Heart left ventricle (tissue), 16 donors: ENCODE measurements at regions not wholly inside any gene's neighbourhood (a gene's known extent, or its start where the extent isn't known, plus 50 kb on each side); places are given as distances from the start of the nearest gene placed in this dataset.
"Not testable (repeated sequence)": the region's sequence is repeated elsewhere in the genome, so short reads cannot be mapped to it uniquely, and the experiment has no call there.

ENCODE experiments used
- ATAC-seq, 4 donors: fragments of 200-7000 bp; cut with Tn5 transposase; one replicate each; pipeline ENCODE4 v1.9.1; 2020 to 2022; ENCODE audit warnings: moderate library complexity in 4 of 4, mild to moderate bottlenecking in 3 of 4, moderate number of reproducible peaks in 1 of 4
- DNase-seq, 5 donors: peaks; one replicate each; pipeline ENCODE4 v3.0.0-alpha.2; 2020
- H3K27ac ChIP-seq, 12 donors: fragments of 200-600 bp; sonication (generic) in 4 of 12; one replicate each; pipeline versions ENCODE4 v1.5.0 to v1.8.0; 2016 to 2022; ENCODE audit warnings: mild to moderate bottlenecking in 2 of 12
- H3K27me3 ChIP-seq, 9 donors: fragments of 200-600 bp; sonication (generic) in 2 of 9; one replicate each; pipeline versions ENCODE4 v1.5.1 to v1.8.0; 2016 to 2022; ENCODE audit warnings: mild to moderate bottlenecking in 3 of 9
- H3K36me3 ChIP-seq, 9 donors: fragments of 200-600 bp; sonication (generic) in 2 of 9; one replicate each; pipeline versions ENCODE4 v1.5.0 to v1.8.0; 2018 to 2022; ENCODE audit warnings: mild to moderate bottlenecking in 2 of 9
- H3K4me1 ChIP-seq, 12 donors: fragments of 200-600 bp; sonication (generic) in 4 of 12; one replicate each; pipeline versions ENCODE4 v1.5.0 to v1.8.0; 2016 to 2022; ENCODE audit warnings: mild to moderate bottlenecking in 3 of 12
- H3K4me3 ChIP-seq, 12 donors: fragments of 200-600 bp; sonication (generic) in 4 of 12; one replicate each; pipeline versions ENCODE4 v1.5.0 to v1.8.0; 2017 to 2022; ENCODE audit warnings: mild to moderate bottlenecking in 9 of 12, moderate library complexity in 4 of 12
- H3K9me3 ChIP-seq, 12 donors: fragments of 200-600 bp; sonication (generic) in 4 of 12; one replicate each; pipeline versions ENCODE4 v1.5.0 to v1.8.0; 2016 to 2022; ENCODE audit warnings: mild to moderate bottlenecking in 1 of 12
- CTCF ChIP-seq, 12 donors: fragments of 200-600 bp; sonication (generic) in 4 of 12; IDR thresholded peaks; one replicate each; pipeline versions ENCODE4 v1.5.0 to v1.8.0; 2018 to 2022; ENCODE audit warnings: antibody characterized with exemption in 12 of 12, mild to moderate bottlenecking in 5 of 12
- POLR2A ChIP-seq, 2 donors: fragments of 450-650 bp; IDR thresholded peaks; one replicate each; pipeline ENCODE4 v1.6.1; 2017; ENCODE audit warnings: antibody characterized with exemption in 2 of 2, mild to moderate bottlenecking in 2 of 2, moderate library complexity in 2 of 2
- WGBS, 4 donors: extraction: QIAGEN DNeasy Blood & Tissue Kit in 2 of 4; methylation state at CpG; one replicate each; pipeline versions ENCODE4 v1.1.5 to v1.1.7; 2013 to 2018; 5-methylcytosine and 5-hydroxymethylcytosine counted together
- intact Hi-C, 10 donors: fragments of 100-400 bp; cut with DNase I; formaldehyde crosslinking; loops; one replicate each; pipeline versions ENCODE4 v1.11.1 to v1.14.2; 2022
- donor health status: ischemic (EF 13 %, LVEDD 7.1; RV severe dilation, severe dysfunction).
- donor health status: healthy with polysubstance abuse.
- donor health status: DM: no; HTN: yes; CAD: no.
- donor health status: DM: no; HTN: no; CAD: no.
- donor health status: ischemic (EF 25% LVEDD 6.9; RV normal size, moderate dysfunction).
- donor health status: ischemic (EF 25% LVEDD 5.7; RV mildly dilated, moderate dysfunction).
- donor health status: healthy.
- donor health status: DM: yes; HTN: yes; CAD: no.
- donor health status: ischemic (EF 35%, LVEDD 5.7; RV mildly dilated, moderate dysfunction).
- donor health status: nonischemic (EF 11% LVEDD 7.7; RV severe dilation, severe dysfunction).
- donor health status: DM: yes; HTN: yes; CAD: no.
- donor health status: PGD.
- donor health status: ischemic (EF 29% LVEDD 5.4; RV normal size, mild dysfunction).
- donor health status: nonischemic (EF 23%, LVEDD 6.1; RV moderate dilation, normal function).

- Histone ChIP-seq H3K9me3 (no peaks in the 10 kb centered on the region), H3K27me3 (no peaks in the 10 kb centered on the region), H3K4me3 (no peak overlapping the region), H3K36me3 (no peaks in the 10 kb centered on the region), H3K27ac (no peak overlapping the region), H3K4me1 (no peaks in the 10 kb centered on the region)
- 14 to 35% (median 23%) methylated on average over 2 of the region's 2 CpGs for WGBS, 4 donors
- DNase-seq, result no peak
- TF ChIP-seq CTCF (IDR thresholded peaks at IDR 0.05) (no peak), POLR2A (IDR thresholded peaks at IDR 0.05) (no peak)
- intact Hi-C loops, result no loop called here
- ATAC-seq, result no peak
Observed at GRCh38 chr4:31788676-31789075, 1068.5 kb downstream of the PCDH7 start.

GRCh38 chr4:31791666-31792065 lies 1071.5 kb downstream of the PCDH7 start:
- intact Hi-C loops, result no loop called here
- ATAC-seq (no peak), DNase-seq (no peak)
- 63 to 85% (median 72%) methylated on average over 1 of the region's 1 CpG for WGBS, 4 donors
- no peaks in the 10 kb centered on the region for H3K4me1 ChIP-seq
- H3K27me3 ChIP-seq, result no peaks in the 10 kb centered on the region
- H3K27ac ChIP-seq, result no peak overlapping the region
- TF ChIP-seq POLR2A (IDR thresholded peaks at IDR 0.05) (no peak), CTCF (IDR thresholded peaks at IDR 0.05) (no peak)
- no peaks in the 10 kb centered on the region for H3K36me3 ChIP-seq
- H3K9me3 ChIP-seq, result peaks cover 0 to 17% (median 0%) of the 10 kb centered on the region in 12 donors
- H3K4me3 ChIP-seq, result no peak overlapping the region

- peaks cover 0 to 17% (median 0%) of the 10 kb centered on the region in 12 donors for H3K9me3 ChIP-seq
- H3K36me3 ChIP-seq, result no peaks in the 10 kb centered on the region
- no peak overlapping the region for H3K4me3 ChIP-seq
- 61 to 73% (median 68%) methylated on average over 4 of the region's 4 CpGs for WGBS, 4 donors
- ATAC-seq, result no peak
- TF ChIP-seq POLR2A (IDR thresholded peaks at IDR 0.05) (no peak), CTCF (IDR thresholded peaks at IDR 0.05) (no peak)
- H3K27me3 ChIP-seq, result no peaks in the 10 kb centered on the region
- H3K4me1 ChIP-seq, result no peaks in the 10 kb centered on the region
- intact Hi-C loops, result no loop called here
- DNase-seq, result no peak
- no peak overlapping the region for H3K27ac ChIP-seq
Observed at GRCh38 chr4:31793907-31794306, 1073.7 kb downstream of the PCDH7 start.

GRCh38 chr4:31797052-31797451 lies 1076.9 kb downstream of the PCDH7 start:
- H3K27me3 ChIP-seq, H3K4me3 ChIP-seq, intact Hi-C loops, ATAC-seq, H3K4me1 ChIP-seq, H3K27ac ChIP-seq, DNase-seq, H3K36me3 ChIP-seq: not testable (repeated sequence)
- WGBS, 4 donors, result 90 to 96% (median 95%) methylated on average over 1 of the region's 1 CpG
- peaks cover 0 to 23% (median 0%) of the 10 kb centered on the region in 12 donors for H3K9me3 ChIP-seq

GRCh38 chr4:31803526-31804195 lies 1083.5 kb downstream of the PCDH7 start:
- 8 to 15% (median 10%) methylated on average over 3 of the region's 3 CpGs for whole genome bisulfite sequencing, 4 donors
- Histone ChIP-seq H3K4me1 (no peaks in the 10 kb centered on the region), H3K27me3 (no peaks in the 10 kb centered on the region), H3K27ac (no peak overlapping the region), H3K4me3 (no peak overlapping the region), H3K36me3 (no peaks in the 10 kb centered on the region), H3K9me3 (peaks cover 0 to 6% (median 0%) of the 10 kb centered on the region in 12 donors)
- no peak for ATAC-seq
- no peak for DNase-seq
- intact Hi-C loops, result no loop called here
- no peak for TF ChIP-seq POLR2A (IDR thresholded peaks at IDR 0.05)
- TF ChIP-seq CTCF (IDR thresholded peaks at IDR 0.05), result no peak
